Prostate gland (tissue), 2 donors: ENCODE measurements at regions not wholly inside any gene's neighbourhood (a gene's known extent, or its start where the extent isn't known, plus 50 kb on each side); places are given as distances from the start of the nearest gene placed in this dataset.

Experiments
- POLR2A ChIP-seq: fragments of 450-650 bp; IDR thresholded peaks from one replicate; pipeline ENCODE4 v1.6.1; 2016; ENCODE audit warnings: antibody characterized with exemption, mild to moderate bottlenecking
- TF ChIP-seq, protein P1 (sequence below), 4 experiments: fragments of 200-600 bp in 2 of 4; fragments of 450-650 bp in 2 of 4; sonication (generic) in 2 of 4; IDR thresholded peaks; 1 replicate in 3 of 4; 2 replicates in 1 of 4; pipeline ENCODE4 v1.5.1; 2016 to 2019; ENCODE audit warnings: antibody characterized with exemption in 4 of 4, mild to moderate bottlenecking in 2 of 4, moderate library complexity in 2 of 4

DNA sequence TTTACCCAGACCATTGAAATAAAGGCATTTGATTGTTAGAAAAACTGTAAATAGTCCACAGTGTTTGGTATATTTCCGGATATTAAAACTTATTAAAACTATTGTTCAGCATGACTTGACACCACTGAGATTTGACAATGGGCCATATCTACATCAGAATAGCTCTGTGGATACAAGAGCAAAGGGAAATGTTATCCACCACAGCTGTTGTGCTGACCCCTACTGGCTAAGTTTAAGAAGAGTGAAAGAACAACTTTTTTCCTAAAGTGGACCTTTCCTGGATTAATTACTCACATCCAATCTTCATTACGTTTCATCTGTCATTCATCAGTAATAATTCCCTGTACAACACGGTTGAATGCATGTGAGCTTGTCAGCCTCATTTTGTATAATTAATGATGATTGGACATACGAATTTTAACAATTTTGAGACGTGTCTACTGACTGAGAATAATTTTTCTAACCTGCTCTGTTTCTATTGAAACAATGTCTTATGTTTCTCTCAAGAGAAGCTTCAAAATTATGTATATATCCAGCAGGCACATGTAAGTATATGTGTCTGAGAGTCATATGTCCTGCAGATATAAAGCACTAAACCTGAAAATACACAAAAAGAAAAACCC, 1952.6 kb downstream of the MAT2B start:
- TF ChIP-seq, protein P1, sequence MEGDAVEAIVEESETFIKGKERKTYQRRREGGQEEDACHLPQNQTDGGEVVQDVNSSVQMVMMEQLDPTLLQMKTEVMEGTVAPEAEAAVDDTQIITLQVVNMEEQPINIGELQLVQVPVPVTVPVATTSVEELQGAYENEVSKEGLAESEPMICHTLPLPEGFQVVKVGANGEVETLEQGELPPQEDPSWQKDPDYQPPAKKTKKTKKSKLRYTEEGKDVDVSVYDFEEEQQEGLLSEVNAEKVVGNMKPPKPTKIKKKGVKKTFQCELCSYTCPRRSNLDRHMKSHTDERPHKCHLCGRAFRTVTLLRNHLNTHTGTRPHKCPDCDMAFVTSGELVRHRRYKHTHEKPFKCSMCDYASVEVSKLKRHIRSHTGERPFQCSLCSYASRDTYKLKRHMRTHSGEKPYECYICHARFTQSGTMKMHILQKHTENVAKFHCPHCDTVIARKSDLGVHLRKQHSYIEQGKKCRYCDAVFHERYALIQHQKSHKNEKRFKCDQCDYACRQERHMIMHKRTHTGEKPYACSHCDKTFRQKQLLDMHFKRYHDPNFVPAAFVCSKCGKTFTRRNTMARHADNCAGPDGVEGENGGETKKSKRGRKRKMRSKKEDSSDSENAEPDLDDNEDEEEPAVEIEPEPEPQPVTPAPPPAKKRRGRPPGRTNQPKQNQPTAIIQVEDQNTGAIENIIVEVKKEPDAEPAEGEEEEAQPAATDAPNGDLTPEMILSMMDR (IDR thresholded peaks at IDR 0.05), result no peak
- no peak for TF ChIP-seq POLR2A
